ENCODE measurements at regions not wholly inside any gene's neighbourhood (a gene's known extent, or its start where the extent isn't known, plus 50 kb on each side); places are given as distances from the start of the nearest gene placed in this dataset.

- no peak overlapping the region for H3K4me3 ChIP-seq (ENCODE audit: low read depth, low read length)
- TF ChIP-seq, protein P1, sequence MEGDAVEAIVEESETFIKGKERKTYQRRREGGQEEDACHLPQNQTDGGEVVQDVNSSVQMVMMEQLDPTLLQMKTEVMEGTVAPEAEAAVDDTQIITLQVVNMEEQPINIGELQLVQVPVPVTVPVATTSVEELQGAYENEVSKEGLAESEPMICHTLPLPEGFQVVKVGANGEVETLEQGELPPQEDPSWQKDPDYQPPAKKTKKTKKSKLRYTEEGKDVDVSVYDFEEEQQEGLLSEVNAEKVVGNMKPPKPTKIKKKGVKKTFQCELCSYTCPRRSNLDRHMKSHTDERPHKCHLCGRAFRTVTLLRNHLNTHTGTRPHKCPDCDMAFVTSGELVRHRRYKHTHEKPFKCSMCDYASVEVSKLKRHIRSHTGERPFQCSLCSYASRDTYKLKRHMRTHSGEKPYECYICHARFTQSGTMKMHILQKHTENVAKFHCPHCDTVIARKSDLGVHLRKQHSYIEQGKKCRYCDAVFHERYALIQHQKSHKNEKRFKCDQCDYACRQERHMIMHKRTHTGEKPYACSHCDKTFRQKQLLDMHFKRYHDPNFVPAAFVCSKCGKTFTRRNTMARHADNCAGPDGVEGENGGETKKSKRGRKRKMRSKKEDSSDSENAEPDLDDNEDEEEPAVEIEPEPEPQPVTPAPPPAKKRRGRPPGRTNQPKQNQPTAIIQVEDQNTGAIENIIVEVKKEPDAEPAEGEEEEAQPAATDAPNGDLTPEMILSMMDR (IDR thresholded peaks at IDR 0.05; ENCODE audit: borderline replicate concordance, insufficient read depth, low read depth, low read length), result no peak
These were observed 123.0 kb upstream of the FZD8 start for GRCh38 chr10:35765066-35765527.

- no peak overlapping the region for H3K4me3 ChIP-seq (ENCODE audit: low read depth, low read length)
- TF ChIP-seq, protein P1 (IDR thresholded peaks at IDR 0.05; ENCODE audit: borderline replicate concordance, insufficient read depth, low read depth, low read length), result no peak
These were observed 120.4 kb upstream of the FZD8 start for GRCh38 chr10:35762311-35763030.

GRCh38 chr10:35758076-35758475 lies 116.0 kb upstream of the FZD8 start:
- no peak overlapping the region for H3K4me3 ChIP-seq (ENCODE audit: low read depth, low read length)
- TF ChIP-seq, protein P1 (IDR thresholded peaks at IDR 0.05; ENCODE audit: borderline replicate concordance, insufficient read depth, low read depth, low read length), result no peak

DNA sequence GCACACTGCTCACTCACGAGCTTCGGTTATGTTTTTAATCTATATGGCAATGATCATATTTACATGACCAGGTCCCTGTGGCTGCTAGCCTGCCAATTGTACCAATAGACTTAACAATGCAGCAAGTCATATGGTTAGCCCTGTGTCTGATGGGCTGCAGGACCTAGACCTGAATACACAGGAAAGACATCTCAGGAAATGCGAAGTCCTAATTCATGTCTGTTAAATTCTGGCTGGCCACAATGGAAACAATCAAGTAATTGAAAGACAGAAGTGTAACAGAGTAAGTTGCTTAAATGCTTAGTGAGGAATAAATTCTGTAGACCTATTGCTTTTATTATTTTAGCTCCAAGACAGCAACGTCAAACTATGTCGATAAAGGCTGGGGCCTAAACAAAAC lies 112.4 kb upstream of the FZD8 start:
- TF ChIP-seq, protein P1 (IDR thresholded peaks at IDR 0.05; ENCODE audit: borderline replicate concordance, insufficient read depth, low read depth, low read length), result no peak

DNA sequence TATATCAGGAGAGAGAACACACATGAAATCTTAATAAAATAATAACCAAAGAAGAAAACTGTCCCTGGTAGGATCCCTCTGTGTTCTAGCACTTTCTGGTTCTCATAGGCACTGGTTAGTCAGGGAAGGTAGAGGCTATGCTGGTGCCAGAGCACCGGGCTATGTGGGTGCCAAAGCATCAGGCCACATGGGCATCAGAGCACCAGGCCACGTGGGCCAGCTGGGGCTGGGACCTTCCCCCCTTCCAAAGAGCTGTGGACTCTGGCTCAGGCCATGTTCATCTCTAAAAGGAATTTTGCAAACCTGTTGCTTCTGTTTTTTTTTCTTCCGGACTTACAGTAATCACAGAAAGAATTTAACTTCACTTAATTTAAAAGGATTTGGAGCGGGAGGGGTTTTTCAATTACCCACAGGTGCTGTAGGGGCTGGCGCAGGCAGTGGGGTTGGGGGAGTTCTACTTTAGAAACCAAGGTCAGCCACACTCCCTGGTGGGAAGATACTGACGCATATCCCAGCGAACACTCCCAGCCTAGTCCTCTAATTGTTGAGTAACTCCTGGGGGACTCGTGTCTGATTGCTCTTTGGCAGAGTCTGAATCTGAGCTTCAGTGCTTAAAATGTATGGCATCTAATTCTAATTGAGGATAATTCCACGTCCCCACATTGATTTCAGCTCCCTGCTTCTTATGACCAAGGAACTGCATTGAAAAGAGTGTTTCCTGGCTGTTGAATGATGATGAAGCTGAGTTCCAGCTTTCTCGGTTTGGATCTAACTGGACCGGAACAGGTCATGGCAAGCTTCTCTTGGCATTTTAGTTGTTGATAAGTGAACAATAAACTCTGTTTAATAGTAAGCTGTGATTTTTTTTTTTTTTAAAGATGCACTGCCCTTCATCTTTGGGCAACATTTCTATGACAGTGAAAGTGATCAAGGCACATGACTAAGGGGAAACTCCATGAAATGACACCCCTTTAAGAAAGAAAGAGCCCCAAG lies 110.7 kb upstream of the FZD8 start:
- no peak overlapping the region for H3K4me3 ChIP-seq (ENCODE audit: low read depth, low read length)
- TF ChIP-seq, protein P1 (IDR thresholded peaks at IDR 0.05; ENCODE audit: borderline replicate concordance, insufficient read depth, low read depth, low read length), result no peak

More for the DNA sequence above, 112.4 kb upstream of the FZD8 start:
- H3K4me3 ChIP-seq (ENCODE audit: low read depth, low read length), result no peak overlapping the region

DNA sequence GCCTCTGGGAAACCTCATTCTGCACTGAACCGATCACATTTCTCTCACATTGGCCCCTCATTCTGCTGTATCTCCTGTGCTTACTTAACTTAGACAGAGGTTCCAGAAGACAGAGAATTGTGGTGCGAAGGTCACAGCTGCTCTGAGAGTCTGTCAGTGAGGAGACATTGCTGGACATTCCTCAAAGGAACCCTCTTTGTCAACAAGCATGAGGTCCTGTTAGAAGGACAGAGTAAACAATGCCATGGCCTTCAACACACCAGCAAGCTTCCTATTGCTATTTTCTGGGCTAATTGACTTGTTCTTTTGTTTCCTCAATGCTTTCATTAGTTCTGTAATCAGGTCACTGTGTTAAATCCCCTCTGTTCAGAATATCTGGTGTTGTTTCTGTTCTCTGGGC lies 109.3 kb upstream of the FZD8 start:
- TF ChIP-seq, protein P1 (IDR thresholded peaks at IDR 0.05; ENCODE audit: borderline replicate concordance, insufficient read depth, low read depth, low read length), result no peak

More for the DNA sequence above, 109.3 kb upstream of the FZD8 start:
- H3K4me3 ChIP-seq (ENCODE audit: low read depth, low read length), result no peak overlapping the region

Data from GM12875 (cell line).